ENCODE measurements at regions not wholly inside any gene's neighbourhood (a gene's known extent, or its start where the extent isn't known, plus 50 kb on each side); places are given as distances from the start of the nearest gene placed in this dataset.
"Not testable (repeated sequence)": the region's sequence is repeated elsewhere in the genome, so short reads cannot be mapped to it uniquely, and the experiment has no call there.

DNA sequence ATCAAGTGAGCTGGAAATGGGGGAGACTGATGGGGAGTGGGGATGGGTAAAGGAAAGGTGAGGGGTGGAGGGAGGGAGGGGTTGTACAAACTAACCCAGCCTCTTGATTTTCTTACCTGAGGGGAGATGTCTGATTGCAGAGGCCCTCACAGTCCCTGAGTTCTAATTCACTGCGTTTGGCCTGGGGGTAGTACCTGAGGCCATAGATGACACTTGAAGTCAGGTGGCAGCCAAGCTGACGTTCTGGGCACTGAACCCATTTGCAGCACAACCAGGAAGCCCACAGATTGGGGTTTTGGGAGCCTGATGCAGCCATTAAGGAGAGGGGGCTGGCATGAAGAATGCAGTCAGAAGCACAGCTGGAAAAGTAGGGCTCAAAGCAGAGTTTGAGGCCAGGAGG is 153.8 kb upstream of the DTNBP1 start:
- no peak for DNase-seq (ENCODE audit: extremely low read depth in 1 of 2, low read depth in 1 of 2)

DNA sequence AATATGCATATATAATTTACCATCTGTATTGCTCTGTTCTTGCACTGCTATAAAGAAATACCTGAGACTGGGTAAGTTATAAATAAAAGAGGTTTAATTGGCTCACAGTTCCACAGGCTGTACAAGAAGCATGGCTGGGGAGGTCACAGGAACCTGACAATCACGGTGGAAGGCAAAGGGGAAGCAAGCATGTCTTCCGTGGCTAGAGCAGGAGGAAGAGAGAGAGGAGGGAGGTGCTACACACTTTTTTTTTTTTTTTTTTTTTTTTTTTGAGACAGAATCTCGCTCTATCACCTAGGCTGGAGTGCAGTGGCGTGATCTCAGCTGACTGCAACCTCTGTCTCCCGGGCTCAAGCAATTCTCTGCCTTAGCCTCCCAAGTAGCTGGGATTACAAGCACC is 150.9 kb upstream of the DTNBP1 start:
- DNase-seq (ENCODE audit: extremely low read depth in 1 of 2, low read depth in 1 of 2), result not testable (repeated sequence)

DNA sequence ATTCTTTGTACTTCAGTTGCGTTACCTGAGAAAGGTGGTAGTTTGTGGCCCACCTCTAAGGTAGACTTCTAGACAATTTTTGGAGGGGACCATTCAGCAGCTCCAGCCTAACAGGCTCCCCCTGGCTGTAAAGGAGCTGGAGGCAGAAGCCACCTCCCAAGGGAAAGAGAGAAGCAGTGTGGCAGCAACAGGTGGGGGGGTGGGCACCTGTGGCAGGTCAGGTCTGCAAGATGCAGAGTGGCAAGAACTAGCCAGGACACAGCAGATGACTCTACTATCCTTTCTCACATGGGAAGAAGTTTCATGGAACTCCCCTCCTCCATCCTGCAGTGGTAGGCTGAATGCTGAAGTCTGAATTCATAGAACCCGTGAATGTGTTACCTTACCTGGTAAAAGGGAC is 148.3 kb upstream of the DTNBP1 start:
- DNase-seq (ENCODE audit: extremely low read depth in 1 of 2, low read depth in 1 of 2), result no peak

DNA sequence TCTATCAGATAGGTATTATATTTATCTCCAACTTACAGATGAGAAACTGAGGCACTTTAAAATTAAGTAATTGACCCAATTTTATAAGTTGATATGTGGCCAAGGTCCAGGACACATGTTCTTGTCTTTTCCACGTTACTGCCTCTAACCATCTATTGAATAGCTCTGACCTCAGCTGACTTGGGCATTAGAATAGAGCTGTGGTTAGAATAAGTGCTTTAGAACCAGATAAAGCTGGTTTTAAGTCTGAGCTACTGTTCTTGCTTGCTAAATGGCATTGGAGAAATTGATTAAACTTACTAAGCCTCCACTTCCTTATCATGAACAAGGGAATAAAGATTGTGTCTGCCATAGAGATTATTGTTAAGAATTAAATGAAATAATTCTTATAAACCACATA is 147.8 kb upstream of the DTNBP1 start:
- no peak for DNase-seq (ENCODE audit: extremely low read depth in 1 of 2, low read depth in 1 of 2)

DNA sequence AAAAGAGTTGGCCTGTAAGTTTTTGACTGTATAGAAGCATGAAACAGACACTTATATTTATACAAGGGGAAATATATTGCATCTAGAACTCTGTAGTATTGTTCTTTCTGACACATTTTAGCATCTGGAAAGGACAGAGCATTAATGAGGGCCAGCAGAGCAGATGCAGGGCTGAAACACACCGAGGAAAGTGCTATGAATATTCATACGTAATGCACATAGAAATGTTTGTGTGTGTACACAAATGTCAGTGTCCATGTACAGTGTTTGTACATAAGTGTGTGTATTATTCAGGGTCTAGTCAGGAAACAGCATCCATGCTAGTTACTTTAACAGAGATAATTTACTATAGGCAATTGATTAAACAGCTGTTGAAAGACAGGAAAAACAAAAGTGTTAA is 146.5 kb upstream of the DTNBP1 start:
- no peak for DNase-seq (ENCODE audit: extremely low read depth in 1 of 2, low read depth in 1 of 2)

DNA sequence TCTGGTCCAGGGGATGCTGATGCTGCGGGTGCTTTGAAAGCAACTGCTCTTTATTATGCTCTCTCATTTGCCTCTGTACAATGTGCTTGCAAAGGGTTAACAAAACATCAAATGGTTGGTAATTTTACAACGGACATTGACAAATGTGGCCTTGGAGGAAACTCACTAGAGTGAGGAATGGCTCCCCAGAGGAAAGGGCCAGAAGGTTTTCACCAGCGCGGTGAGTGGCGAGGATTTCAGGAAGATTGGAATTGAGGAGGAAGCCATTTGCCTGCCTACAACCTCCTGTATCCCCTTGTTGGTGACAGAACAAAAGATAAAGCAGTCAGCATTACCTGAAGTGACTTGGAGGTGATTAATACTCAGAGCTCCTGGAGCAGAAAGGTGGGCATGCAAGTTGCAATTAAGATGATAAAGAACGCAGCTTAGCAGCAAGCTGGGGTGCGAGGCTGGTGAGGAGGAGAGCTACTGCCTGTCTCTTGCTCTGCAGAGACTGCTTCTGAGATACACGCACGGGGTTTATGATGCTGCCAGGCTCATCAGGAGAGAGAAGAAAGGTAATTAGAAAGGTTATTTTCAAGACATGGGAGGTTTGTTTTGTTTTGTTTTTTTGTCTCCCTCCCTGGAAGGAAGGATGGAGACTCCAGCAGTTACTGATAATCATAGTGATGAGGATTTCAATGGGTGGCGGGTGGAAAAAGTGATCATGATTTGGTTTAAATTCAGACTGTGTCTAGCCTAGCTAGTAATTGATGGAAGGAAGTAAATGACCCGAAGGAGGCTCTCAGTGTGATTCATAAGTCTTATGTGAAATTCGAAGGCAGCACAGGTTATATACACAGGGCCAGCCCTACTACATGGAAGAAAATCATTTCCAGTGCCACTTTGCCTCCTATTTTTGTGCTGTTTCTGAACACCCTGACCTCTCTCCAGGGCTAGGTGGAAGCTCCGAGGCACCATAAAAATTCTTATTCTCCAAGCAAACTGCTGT is 141.6 kb upstream of the DTNBP1 start:
- no peak for DNase-seq (ENCODE audit: extremely low read depth in 1 of 2, low read depth in 1 of 2)

DNA sequence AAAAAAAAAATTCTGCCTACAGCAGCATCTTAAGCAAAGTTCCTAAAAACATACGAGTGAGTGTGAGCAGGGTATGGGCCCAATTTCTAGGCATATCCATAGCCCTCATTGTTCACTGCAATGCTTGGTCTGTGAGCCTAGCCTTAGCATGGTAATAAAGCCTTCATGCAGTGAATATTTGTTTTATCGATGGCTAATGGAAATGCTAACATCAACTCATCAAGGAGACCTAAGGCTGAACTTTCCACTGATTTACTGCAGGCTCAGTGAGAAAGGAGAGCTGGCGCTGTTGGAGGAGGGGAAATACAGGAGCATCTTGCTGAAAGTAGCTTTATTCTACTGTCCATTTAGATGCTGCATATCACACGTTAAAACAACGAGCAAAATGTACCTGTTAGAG is 139.6 kb upstream of the DTNBP1 start:
- DNase-seq (ENCODE audit: extremely low read depth in 1 of 2, low read depth in 1 of 2), result no peak

DNA sequence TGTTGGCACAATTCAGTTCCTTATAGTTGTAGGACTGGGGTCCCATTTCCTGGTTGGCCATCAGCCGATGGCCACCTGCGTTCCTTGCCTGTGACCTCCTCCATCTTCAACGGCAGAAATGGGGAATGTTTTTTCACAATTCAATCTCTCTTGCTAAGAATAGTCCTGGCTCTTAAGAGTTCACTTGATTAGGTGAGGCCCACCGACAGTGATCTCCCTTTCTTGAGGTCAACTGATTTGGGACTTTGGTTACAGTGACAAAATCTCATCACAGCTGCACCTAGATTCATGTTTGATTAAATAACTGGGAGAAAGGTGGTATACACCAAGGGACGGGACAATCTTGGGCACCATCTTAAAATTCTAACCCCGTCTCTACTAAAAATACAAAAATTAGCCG is 139.1 kb upstream of the DTNBP1 start:
- no peak for DNase-seq (ENCODE audit: extremely low read depth in 1 of 2, low read depth in 1 of 2)

DNA sequence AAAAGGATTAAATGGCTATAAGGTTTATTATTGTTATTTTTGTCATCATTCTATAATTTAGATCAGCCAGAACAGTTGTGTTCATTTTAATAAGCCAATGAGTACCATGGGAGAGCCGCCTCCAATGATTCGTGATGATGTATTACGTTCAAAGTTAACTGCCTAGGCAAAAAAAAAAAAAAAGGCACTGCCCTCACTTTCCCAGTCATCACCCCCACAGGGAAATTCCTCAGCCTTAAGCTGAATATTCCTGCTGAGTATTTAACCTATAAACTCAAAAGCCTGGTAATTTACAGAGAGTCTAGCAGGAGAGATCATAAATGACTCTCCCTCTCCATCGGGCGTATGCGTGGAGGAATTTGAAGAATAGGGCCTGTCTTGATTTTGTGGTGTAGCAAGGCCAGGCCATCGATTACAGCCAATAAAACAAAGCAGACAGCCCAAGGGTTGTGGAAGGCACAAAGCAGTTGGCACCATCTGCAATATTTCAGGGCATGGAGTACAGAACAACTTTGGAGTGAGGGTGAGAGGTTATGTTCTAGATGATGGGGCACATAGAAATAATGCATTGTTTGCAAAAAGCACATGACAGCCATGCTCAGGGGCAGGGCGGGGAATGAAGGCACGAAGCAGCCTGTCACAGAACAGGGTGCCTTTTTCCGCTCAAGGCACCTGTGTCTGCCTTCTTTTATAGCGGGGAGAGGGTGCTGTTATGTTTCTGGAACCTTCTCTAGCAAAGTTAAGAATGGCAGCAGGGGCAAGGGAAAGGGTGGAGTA is 138.2 kb upstream of the DTNBP1 start:
- no peak for DNase-seq (ENCODE audit: extremely low read depth in 1 of 2, low read depth in 1 of 2)

DNA sequence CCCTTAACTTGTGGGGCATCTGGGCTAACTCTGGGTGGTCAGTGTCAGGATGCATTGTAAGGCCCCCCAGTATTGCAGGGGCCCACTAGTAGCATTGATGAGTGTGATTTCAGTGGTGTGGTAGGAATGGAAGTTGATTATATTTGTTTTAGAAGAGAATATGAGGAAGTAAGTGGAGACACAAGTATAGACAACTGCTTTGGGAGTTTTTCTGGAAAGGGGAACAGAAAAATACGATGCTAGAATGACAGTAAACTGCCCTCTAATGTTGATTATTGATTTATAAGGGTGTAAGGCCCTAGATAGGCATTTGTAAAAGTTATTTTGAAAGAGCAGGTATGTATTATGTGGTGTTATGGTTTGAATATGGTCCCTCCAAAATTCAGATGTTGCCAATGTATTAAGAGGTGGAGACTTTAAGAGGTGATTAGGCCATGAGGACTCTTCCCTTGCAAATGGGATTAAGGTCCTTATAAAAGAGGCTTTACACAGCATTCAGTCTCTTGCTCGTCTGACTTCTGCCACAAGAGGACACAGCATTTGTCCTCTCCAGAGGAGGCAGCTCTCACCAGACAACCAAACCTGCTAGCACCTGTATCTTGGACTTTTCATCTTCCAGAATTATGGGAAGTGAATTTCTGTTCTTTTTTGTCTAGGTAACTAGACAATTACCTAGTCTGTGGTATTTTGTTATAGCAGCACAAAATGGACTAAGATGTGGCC is 135.9 kb upstream of the DTNBP1 start:
- DNase-seq (ENCODE audit: extremely low read depth in 1 of 2, low read depth in 1 of 2), result no peak

DNA sequence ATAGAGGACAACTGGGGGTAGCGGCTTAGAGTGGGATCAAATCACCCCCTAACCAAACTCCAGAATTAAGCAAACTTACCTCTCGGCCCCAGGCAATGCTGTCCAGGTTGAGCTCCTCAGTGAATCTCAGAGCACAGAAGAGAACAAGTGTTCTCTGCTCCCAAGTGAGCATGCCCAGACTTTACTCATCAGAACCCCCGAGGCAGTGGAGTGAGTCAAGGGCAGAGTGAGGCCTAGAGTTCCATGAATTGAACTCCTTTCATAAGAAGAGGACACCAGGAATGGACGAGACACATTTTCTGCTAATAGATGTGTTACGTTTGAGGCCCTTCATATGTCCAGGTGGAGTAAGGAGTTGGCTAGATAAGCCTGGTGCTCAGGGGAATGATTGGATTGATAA is 134.0 kb upstream of the DTNBP1 start:
- DNase-seq (ENCODE audit: extremely low read depth in 1 of 2, low read depth in 1 of 2), result no peak

DNA sequence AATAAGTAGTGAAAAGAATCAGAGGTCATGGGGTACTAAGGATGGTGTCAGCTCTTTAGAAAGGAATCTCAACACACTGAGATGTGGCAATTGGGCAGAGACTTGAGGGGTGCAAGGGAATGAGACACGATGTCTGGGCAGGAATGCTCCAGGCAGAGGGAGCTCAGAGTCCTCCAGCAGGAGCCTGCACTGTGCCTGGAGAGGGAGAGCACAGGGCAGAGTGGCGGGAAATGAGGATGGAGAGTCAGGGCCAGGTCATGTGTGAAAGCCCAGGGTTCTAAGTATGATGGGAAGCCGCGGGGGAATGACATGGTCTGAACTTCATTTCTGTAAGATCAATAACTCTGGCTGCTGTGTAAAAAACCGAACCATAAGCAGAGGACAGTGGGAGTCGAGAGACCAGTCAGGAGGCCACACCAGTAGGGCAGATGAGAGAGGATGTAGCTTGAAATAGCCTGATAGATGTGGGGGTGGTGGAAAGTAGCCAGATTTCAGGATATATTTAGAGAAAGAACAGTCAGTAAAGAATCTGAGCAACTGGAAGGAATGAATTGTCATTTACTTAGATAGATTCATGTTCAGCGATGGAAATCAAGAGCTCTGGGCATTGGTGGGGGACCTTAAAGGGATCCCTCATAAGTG is 133.4 kb upstream of the DTNBP1 start:
- DNase-seq (ENCODE audit: extremely low read depth in 1 of 2, low read depth in 1 of 2), result no peak

DNA sequence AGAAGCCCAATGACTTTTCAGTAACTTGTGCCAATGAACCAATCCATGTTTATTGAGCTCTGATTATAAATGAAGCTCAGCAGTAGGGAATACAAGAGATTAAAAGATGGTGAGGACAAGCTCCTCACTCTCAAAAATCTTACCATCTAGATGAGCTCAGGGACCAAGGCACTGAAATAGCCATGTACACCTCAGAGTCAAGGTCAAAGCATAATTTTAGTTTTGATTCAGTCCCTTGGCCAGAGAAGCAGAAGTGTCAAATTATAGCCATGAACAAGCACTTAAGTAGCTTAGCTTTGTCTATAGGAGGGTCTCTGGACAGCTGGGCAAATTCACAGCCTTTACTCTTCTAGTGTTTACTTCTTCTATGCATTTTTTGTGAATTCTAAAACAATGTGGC is 131.0 kb upstream of the DTNBP1 start:
- no peak for DNase-seq (ENCODE audit: extremely low read depth in 1 of 2, low read depth in 1 of 2)

DNA sequence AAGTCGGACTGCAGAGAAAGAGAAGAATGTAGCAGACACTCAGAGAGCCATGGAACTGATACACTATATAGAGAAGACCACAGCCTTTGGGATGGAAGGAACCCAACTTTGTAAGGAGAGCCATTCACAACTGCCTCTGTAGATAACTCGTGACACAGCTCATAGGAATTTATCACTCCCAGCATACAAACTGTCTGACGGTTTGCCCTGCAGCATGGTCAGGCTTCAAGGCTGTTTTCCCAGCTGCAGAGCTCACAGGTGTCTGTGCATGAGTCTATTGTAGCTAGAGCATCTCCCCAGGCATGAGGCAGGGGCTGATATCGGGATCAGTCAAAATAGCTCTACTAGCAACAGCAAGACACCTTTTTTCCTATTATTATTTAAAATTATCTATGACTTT is 130.5 kb upstream of the DTNBP1 start:
- no peak for DNase-seq (ENCODE audit: extremely low read depth in 1 of 2, low read depth in 1 of 2)

DNA sequence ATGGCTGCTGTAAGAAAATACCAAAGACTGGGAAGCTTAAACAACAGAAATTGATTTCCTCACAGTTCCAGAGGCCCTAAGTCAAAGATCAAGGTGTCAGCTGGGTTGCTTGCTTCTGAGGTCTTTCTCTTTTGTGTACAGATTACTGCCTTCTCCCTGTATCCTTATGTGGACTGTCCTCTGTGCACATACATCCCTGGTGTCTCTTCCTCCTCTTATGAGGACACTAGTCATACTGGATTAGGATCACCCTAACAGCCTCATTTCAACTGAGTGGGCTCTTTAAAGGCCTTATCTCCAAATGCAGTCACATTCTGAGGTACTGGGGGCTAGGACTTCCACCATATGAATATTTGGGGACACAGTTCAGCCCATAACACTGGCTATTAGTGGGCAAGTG is 130.0 kb upstream of the DTNBP1 start:
- DNase-seq (ENCODE audit: extremely low read depth in 1 of 2, low read depth in 1 of 2), result no peak

DNA sequence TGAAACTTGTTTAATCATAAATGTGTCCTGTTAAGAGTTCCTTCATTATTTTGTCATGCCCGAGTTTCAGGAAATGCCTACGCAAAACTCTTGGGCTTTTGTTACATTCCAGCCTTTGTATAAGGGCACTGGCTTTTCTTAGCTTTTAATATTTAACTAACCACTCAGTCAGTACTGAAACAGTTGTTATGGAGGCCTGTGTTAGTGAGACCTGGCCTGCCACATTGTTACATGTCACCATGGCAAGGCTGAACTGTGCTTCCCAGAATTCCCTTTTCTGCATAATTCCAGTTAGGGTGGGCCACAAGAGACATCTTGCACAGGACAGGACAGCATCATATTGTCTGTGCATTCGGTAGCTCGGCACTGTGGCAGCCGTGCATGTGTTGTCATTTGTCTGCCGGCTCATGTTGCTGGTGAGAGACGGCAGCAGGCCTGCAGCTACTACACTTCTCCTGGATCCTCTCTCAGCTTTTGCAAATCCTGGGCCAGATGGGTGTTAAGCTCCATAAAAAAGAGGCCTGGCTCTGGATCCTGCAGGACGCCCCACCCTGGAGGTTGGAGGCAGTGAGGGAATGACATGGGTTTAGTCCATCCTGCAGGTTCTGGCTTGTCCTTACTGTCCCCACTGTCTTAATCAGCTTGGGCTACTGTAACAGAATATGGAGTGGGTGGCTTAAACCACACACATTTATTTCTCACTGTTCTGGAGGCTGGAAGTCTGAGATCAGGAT is 128.8 kb upstream of the DTNBP1 start:
- DNase-seq (ENCODE audit: extremely low read depth in 1 of 2, low read depth in 1 of 2), result no peak

DNA sequence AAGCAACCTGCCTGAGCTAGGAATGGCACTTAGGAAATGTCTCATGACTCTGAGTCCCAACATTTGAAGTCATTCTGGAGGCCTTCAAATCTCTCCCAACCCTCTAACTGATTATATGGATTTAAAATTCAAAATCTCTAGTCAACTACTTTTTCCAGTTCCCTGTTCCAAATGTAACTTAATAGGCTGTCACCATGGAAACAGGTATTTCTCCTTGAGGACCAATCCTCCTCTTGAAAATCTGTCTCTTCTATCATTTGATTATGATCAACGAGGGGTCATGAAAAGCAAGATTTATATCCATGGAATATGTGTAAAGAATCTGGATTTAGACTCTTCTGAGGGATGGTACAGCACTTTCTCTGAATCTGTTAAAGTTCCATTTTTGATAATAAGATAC is 127.3 kb upstream of the DTNBP1 start:
- DNase-seq (ENCODE audit: extremely low read depth in 1 of 2, low read depth in 1 of 2), result no peak

DNA sequence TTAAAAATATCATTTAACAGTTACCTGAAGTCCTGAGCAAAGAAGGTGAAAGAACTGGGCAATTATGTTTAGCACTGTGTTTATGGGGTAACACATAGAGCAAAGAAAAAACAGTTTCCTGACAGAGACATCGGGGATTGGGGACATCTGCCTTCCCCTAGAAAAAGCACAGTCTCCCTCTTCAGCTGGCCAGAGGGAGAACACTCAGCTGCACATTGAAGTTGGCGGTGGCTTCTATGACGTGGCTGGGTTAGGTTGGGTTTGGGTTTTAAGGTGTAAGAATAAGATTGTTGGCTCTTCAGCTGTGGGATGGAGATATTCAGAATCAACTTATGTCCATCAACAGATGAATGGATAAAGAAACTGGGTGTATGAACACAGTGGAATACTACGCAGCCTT is 124.0 kb upstream of the DTNBP1 start:
- no peak for DNase-seq (ENCODE audit: extremely low read depth in 1 of 2, low read depth in 1 of 2)

DNA sequence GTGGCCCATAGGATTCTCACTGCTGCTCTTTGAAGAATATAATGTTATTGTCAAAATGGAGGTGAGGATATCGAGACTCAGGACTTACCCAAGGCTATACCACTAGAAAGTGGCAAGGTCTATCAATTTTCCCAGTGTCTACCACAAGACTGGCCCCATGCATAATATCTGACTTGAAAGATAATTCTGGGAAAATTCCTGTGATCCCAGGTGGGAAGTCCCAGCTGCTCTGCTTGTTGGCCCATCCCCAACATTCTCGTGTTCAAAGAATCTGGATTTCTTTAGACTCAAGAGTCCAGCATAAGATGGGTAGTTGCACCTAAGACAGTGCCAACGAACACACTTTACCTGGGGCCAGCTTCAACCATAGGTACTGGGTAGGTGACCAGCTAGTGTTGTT is 120.7 kb upstream of the DTNBP1 start:
- no peak for DNase-seq (ENCODE audit: extremely low read depth in 1 of 2, low read depth in 1 of 2)

DNA sequence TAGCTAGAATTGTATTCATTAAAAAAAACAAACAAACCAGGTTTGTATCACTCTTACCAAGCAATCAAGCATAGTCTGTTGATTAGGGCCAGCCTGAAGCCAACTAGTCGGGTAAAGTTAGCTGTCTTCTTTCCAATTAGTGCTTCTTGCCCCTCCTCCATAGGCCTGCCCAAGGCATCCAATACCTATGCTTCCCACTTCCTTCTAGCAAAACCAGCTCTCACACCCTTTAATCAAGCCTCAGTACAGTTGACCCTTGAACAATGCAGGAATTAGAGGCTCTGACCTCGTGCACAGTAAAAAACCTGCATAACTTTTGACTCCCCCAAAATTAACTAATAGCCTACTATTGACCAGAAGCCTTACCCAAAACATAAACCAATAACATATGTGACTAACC is 119.1 kb upstream of the DTNBP1 start:
- no peak for DNase-seq (ENCODE audit: extremely low read depth in 1 of 2, low read depth in 1 of 2)

Data from stimulated activated CD8-positive, alpha-beta memory T cell treated with anti-CD3 and anti-CD28 coated beads, Interleukin-7, amount 100 ng/mL, for 48 hours (primary cell).